A549 (cell line): ENCODE measurements at regions not wholly inside any gene's neighbourhood (a gene's known extent, or its start where the extent isn't known, plus 50 kb on each side); places are given as distances from the start of the nearest gene placed in this dataset.

Source experiments
- ATAC-seq, 2 experiments: fragments of 200-7000 bp in 1 of 2; fragments of >200 bp in 1 of 2; cut with Nextera tagmentation in 1 of 2; cut with Tn5 transposase in 1 of 2; 3 replicates each; pipeline versions ENCODE4 v1.8.0 to v1.9.1; 2018 to 2020; ENCODE audit warnings: mild to moderate bottlenecking in 1 of 2, moderate library complexity in 1 of 2
- CTCF ChIA-PET: fragments of 300-600 bp; sonication (Branson Sonifier 250); formaldehyde crosslinking; extraction: SDS; loops from one replicate; lab custom pipeline; 2021; ENCODE audit warnings: antibody characterized with exemption, inconsistent platforms; lab: Yijun Ruan, JAX
- POLR2A ChIA-PET: fragments of 350-600 bp; formaldehyde crosslinking; extraction: SDS; loops from one replicate; lab custom pipeline; 2021; ENCODE audit warnings: antibody characterized with exemption, inconsistent platforms; lab: Yijun Ruan, JAX
- DNase-seq, 2 experiments: peaks; one replicate each; pipeline versions ENCODE4 v3.0.0 to v3.0.0-alpha.2; 2011 to 2016; ENCODE audit warnings: low read depth in 1 of 2, low spot score in 1 of 2
- FAIRE-seq: peaks from 2 replicates; lab custom pipeline; 2011; peaks lifted over from hg19 to GRCh38; lab: Jason Lieb, UNC
- H3K27ac ChIP-seq, 2 experiments: fragments of >200 bp; sonication (Bioruptor Twin); formaldehyde crosslinking; 3 replicates each; pipeline ENCODE4 v1.5.1; 2016 to 2017
- H3K4me1 ChIP-seq: fragments of >200 bp; sonication (Bioruptor Twin); formaldehyde crosslinking; 3 replicates; pipeline ENCODE4 v1.6.1; 2016
- H3K4me2 ChIP-seq: fragments of >200 bp; sonication (Bioruptor Twin); formaldehyde crosslinking; 3 replicates; pipeline ENCODE4 v1.6.1; 2016
- H3K4me3 ChIP-seq: fragments of >200 bp; sonication (Bioruptor Twin); formaldehyde crosslinking; 3 replicates; pipeline ENCODE4 v1.5.1; 2016
- H3K9me3 ChIP-seq: fragments of >200 bp; sonication (Bioruptor Twin); formaldehyde crosslinking; 3 replicates; pipeline ENCODE4 v1.6.1; 2016
- BHLHE40 ChIP-seq: IDR thresholded peaks from 2 replicates; pipeline ENCODE4 v1.6.1; 2012; ENCODE audit warnings: low read depth, low read length, inconsistent platforms
- CBX2 ChIP-seq: fragments of 200-600 bp; sonication (generic); IDR thresholded peaks from 2 replicates; pipeline ENCODE4 v1.6.1; 2016; ENCODE audit warnings: low read depth, mild to moderate bottlenecking, borderline replicate concordance
- CHD2 ChIP-seq: fragments of 150-350 bp; IDR thresholded peaks from 2 replicates; pipeline ENCODE4 v1.6.1; 2014; ENCODE audit warnings: low read length; ENCODE audit not compliant: partially characterized antibody
- CTCF ChIP-seq: fragments of >200 bp; sonication (Bioruptor Twin); formaldehyde crosslinking; IDR thresholded peaks from 3 replicates; pipeline ENCODE4 v1.5.1; 2016
- EHMT2 ChIP-seq: fragments of 200-600 bp; sonication (generic); IDR thresholded peaks from 2 replicates; pipeline ENCODE4 v1.6.1; 2016; ENCODE audit warnings: antibody characterized with exemption, low read depth, mild to moderate bottlenecking, moderate library complexity
- FOSL2 ChIP-seq, 2 experiments: fragments of 450-650 bp in 1 of 2; fragments of >200 bp in 1 of 2; sonication (Bioruptor Twin) in 1 of 2; formaldehyde crosslinking; IDR thresholded peaks; 2 replicates each; pipeline versions ENCODE4 v1.5.0 to v1.6.1; 2016 to 2020; ENCODE audit warnings: mild to moderate bottlenecking in 1 of 2, moderate library complexity in 1 of 2
- FOXS1 ChIP-seq: fragments of 250-450 bp; sonication (Bioruptor Pico); IDR thresholded peaks from 2 replicates; pipeline ENCODE4 v1.5.0; 2020; ENCODE audit warnings: mild to moderate bottlenecking, moderate library complexity
- HDAC2 ChIP-seq: fragments of 200-600 bp; sonication (generic); IDR thresholded peaks from 2 replicates; pipeline ENCODE4 v1.6.1; 2016
- HES2 ChIP-seq: fragments of >200 bp; sonication (Bioruptor Twin); formaldehyde crosslinking; IDR thresholded peaks from 2 replicates; pipeline ENCODE4 v1.6.1; 2016
- HMGXB4 ChIP-seq: fragments of 250-450 bp; sonication (Bioruptor Pico); IDR thresholded peaks from 2 replicates; pipeline ENCODE4 v1.5.0; 2021; ENCODE audit warnings: mild to moderate bottlenecking, moderate library complexity, borderline replicate concordance
- HOXB13 ChIP-seq: fragments of 250-450 bp; sonication (Bioruptor Pico); IDR thresholded peaks from 2 replicates; pipeline ENCODE4 v1.5.0; 2020; ENCODE audit warnings: low read depth, mild to moderate bottlenecking, moderate library complexity
- NFE2L2 ChIP-seq: fragments of 150-350 bp; conservative IDR thresholded peaks from 2 replicates; pipeline ENCODE4 v1.6.1; 2014; ENCODE audit warnings: low read length
- NPAS2 ChIP-seq: fragments of 250-450 bp; sonication (Bioruptor Pico); IDR thresholded peaks from 2 replicates; pipeline ENCODE4 v1.8.0; 2022; ENCODE audit warnings: mild to moderate bottlenecking, moderate library complexity, borderline replicate concordance
- PHF8 ChIP-seq: fragments of 200-600 bp; sonication (generic); IDR thresholded peaks from 2 replicates; pipeline ENCODE4 v1.6.1; 2016; ENCODE audit warnings: low read depth, mild to moderate bottlenecking, antibody characterized with exemption, moderate library complexity, borderline replicate concordance
- POLR2A ChIP-seq: IDR thresholded peaks from 2 replicates; pipeline ENCODE4 v1.6.1; 2012; ENCODE audit warnings: mild to moderate bottlenecking, low read length
- POLR2AphosphoS2 ChIP-seq: conservative IDR thresholded peaks from 2 replicates; pipeline ENCODE4 v1.6.1; 2012; ENCODE audit warnings: low read length, improper control_type of control experiment, inconsistent platforms
- REST ChIP-seq: fragments of 200-600 bp; sonication (generic); IDR thresholded peaks from 2 replicates; pipeline ENCODE4 v1.6.1; 2016; ENCODE audit warnings: antibody characterized with exemption, mild to moderate bottlenecking, moderate library complexity
- RNF2 ChIP-seq: fragments of 200-600 bp; sonication (generic); IDR thresholded peaks from 2 replicates; pipeline ENCODE4 v1.6.1; 2016; ENCODE audit warnings: low read depth, mild to moderate bottlenecking, antibody characterized with exemption, moderate library complexity, borderline replicate concordance
- TP53 ChIP-seq: fragments of 250-450 bp; sonication (Bioruptor Pico); IDR thresholded peaks from 2 replicates; pipeline ENCODE4 v1.5.0; 2021; ENCODE audit warnings: mild to moderate bottlenecking, moderate library complexity
- ZC3H11A ChIP-seq: fragments of 450-650 bp; IDR thresholded peaks from 2 replicates; pipeline ENCODE4 v1.6.1; 2014; ENCODE audit warnings: antibody characterized with exemption, mild to moderate bottlenecking

- DNase-seq (no peak), FAIRE-seq (no peak), ATAC-seq (no peak)
- ChIA-PET CTCF (no interaction called here), POLR2A (no interaction called here)
- no peak overlapping the region for H3K27ac ChIP-seq
- H3K4me3 ChIP-seq, result no peak overlapping the region
- no peaks in the 10 kb centered on the region for H3K9me3 ChIP-seq
- H3K4me2 ChIP-seq, result no peak overlapping the region
- TF ChIP-seq TP53 (CRISPR knock-in tag) (no peak), REST (no peak), HES2 (no peak), POLR2AphosphoS2 (no peak), FOSL2 (IDR thresholded peaks at IDR 0.05) (no peak), FOSL2 (CRISPR knock-in tag; IDR thresholded peaks at IDR 0.05) (no peak), NFE2L2 (no peak)
- H3K4me1 ChIP-seq, result no peaks in the 10 kb centered on the region
Measured at GRCh38 chr12:16415155-16415554, 67.7 kb downstream of the MGST1 start.

- ATAC-seq (no peak), DNase-seq (no peak), FAIRE-seq (no peak)
- TF ChIP-seq REST (no peak), HDAC2 (no peak), CTCF (no peak), CBX2 (no peak), HMGXB4 (CRISPR knock-in tag) (no peak), POLR2A (no peak), CHD2 (no peak), HES2 (no peak), HOXB13 (CRISPR knock-in tag) (no peak), EHMT2 (no peak), NPAS2 (CRISPR knock-in tag) (no peak), PHF8 (no peak), ZC3H11A (no peak), FOXS1 (CRISPR knock-in tag) (no peak), POLR2AphosphoS2 (no peak), RNF2 (no peak), BHLHE40 (no peak)
- ChIA-PET CTCF (no interaction called here), POLR2A (no interaction called here)
- H3K9me3 ChIP-seq, result no peaks in the 10 kb centered on the region
- H3K27ac ChIP-seq, result no peak overlapping the region
- no peak overlapping the region for H3K4me3 ChIP-seq
- H3K4me2 ChIP-seq, result no peak overlapping the region
- H3K4me1 ChIP-seq, result no peaks in the 10 kb centered on the region
Measured at GRCh38 chr12:16417058-16417457, 69.6 kb downstream of the MGST1 start.
